ENCODE measurements at regions not wholly inside any gene's neighbourhood (a gene's known extent, or its start where the extent isn't known, plus 50 kb on each side); places are given as distances from the start of the nearest gene placed in this dataset.

- Histone ChIP-seq H3K27ac (ENCODE audit: low read depth in 1 of 2, low read length in 2 of 2) (no peak overlapping the region), H3K4me1 (ENCODE audit: control insufficient read depth in 4 of 4, insufficient read depth in 4 of 4, low read length in 3 of 4) (no peaks in the 10 kb centered on the region), H3K27me3 (ENCODE audit: control insufficient read depth in 4 of 4, insufficient read depth in 4 of 4, low read length in 3 of 4) (no peaks in the 10 kb centered on the region), H3K36me3 (ENCODE audit: control insufficient read depth in 4 of 4, insufficient read depth in 3 of 4, low read depth in 1 of 4, low read length in 3 of 4) (no peaks in the 10 kb centered on the region), H3K9me3 (ENCODE audit: control insufficient read depth in 4 of 4, low read length in 3 of 4) (peaks cover 0 to 3% (median 0%) of the 10 kb centered on the region in 4 donors), H3K9ac (ENCODE audit: low read depth in 1 of 2, low read length in 2 of 2) (no peak overlapping the region), H3K4me3 (ENCODE audit: low read depth in 1 of 3, low read length in 3 of 3) (no peak overlapping the region)
- TF ChIP-seq, protein P1, sequence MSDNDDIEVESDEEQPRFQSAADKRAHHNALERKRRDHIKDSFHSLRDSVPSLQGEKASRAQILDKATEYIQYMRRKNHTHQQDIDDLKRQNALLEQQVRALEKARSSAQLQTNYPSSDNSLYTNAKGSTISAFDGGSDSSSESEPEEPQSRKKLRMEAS (IDR thresholded peaks at IDR 0.05) = no peak
- WGBS = 87% methylated on average over 3 of the region's 3 CpGs
- DNase-seq (ENCODE audit: low spot score) = no peak
Observed at GRCh38 chr4:144442713-144443112, 203.2 kb upstream of the HHIP start.

DNA sequence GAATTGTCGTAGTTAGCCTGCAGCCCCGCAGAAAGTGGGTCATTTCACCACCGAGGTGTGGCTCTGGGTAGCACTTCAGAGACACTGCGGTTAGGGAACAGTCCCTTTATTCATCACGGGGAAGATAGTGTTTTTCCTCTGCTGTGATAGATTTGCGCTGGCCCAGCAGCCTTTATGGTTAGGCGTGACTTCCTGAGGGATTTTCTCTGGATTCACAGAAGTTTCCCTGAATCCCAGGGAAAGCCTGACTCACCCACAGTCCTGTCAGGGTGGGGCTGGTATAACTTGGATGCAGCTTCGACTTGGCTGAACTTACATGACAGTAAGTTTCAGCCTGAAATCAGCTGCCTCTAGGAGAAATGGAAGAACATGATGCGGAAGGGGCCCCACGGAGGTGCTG lies 196.3 kb upstream of the HHIP start:
- Histone ChIP-seq H3K27me3 (ENCODE audit: control insufficient read depth in 4 of 4, insufficient read depth in 4 of 4, low read length in 3 of 4) (no peaks in the 10 kb centered on the region), H3K27ac (ENCODE audit: low read depth in 1 of 2, low read length in 2 of 2) (no peak overlapping the region), H3K4me3 (ENCODE audit: low read depth in 1 of 3, low read length in 3 of 3) (no peak overlapping the region), H3K9me3 (ENCODE audit: control insufficient read depth in 4 of 4, low read length in 3 of 4) (peaks cover 0 to 4% (median 0%) of the 10 kb centered on the region in 4 donors), H3K36me3 (ENCODE audit: control insufficient read depth in 4 of 4, insufficient read depth in 3 of 4, low read depth in 1 of 4, low read length in 3 of 4) (no peaks in the 10 kb centered on the region), H3K4me1 (ENCODE audit: control insufficient read depth in 4 of 4, insufficient read depth in 4 of 4, low read length in 3 of 4) (no peaks in the 10 kb centered on the region), H3K9ac (ENCODE audit: low read depth in 1 of 2, low read length in 2 of 2) (no peak overlapping the region)
- DNase-seq (ENCODE audit: low spot score) = no peak
- TF ChIP-seq TAF1 (conservative IDR thresholded peaks at IDR 0.05) = no peak
- no peak for TF ChIP-seq HNF4A (conservative IDR thresholded peaks at IDR 0.05)
- no peak for TF ChIP-seq YY1 (IDR thresholded peaks at IDR 0.05)
- TF ChIP-seq, protein P1 (IDR thresholded peaks at IDR 0.05) = no peak
- no peak for TF ChIP-seq EGR1 (IDR thresholded peaks at IDR 0.05; ENCODE audit: low read depth in 2 of 2)
- 70% methylated on average over 10 of the region's 10 CpGs for WGBS

- Histone ChIP-seq H3K9me3 (ENCODE audit: control insufficient read depth in 4 of 4, low read length in 3 of 4) (peaks cover 0 to 4% (median 0%) of the 10 kb centered on the region in 4 donors), H3K36me3 (ENCODE audit: control insufficient read depth in 4 of 4, insufficient read depth in 3 of 4, low read depth in 1 of 4, low read length in 3 of 4) (no peaks in the 10 kb centered on the region), H3K4me1 (ENCODE audit: control insufficient read depth in 4 of 4, insufficient read depth in 4 of 4, low read length in 3 of 4) (no peaks in the 10 kb centered on the region), H3K4me3 (ENCODE audit: low read depth in 1 of 3, low read length in 3 of 3) (no peak overlapping the region), H3K27me3 (ENCODE audit: control insufficient read depth in 4 of 4, insufficient read depth in 4 of 4, low read length in 3 of 4) (no peaks in the 10 kb centered on the region), H3K27ac (ENCODE audit: low read depth in 1 of 2, low read length in 2 of 2) (no peak overlapping the region), H3K9ac (ENCODE audit: low read depth in 1 of 2, low read length in 2 of 2) (no peak overlapping the region)
- TF ChIP-seq NR2F2 (IDR thresholded peaks at IDR 0.05) (no peak), JUND (IDR thresholded peaks at IDR 0.05) (no peak), SP1 (IDR thresholded peaks at IDR 0.05) (no peak), RAD21 (IDR thresholded peaks at IDR 0.05) (no peak), ATF3 (IDR thresholded peaks at IDR 0.05) (no peak), FOXA1 (IDR thresholded peaks at IDR 0.05) (no peak), CTCF (IDR thresholded peaks at IDR 0.05; ENCODE audit: low read depth, low read length, missing input control) (no peak), TAF1 (conservative IDR thresholded peaks at IDR 0.05) (no peak), YY1 (IDR thresholded peaks at IDR 0.05) (no peak), EGR1 (IDR thresholded peaks at IDR 0.05; ENCODE audit: low read depth in 2 of 2) (no peak), FOXA2 (IDR thresholded peaks at IDR 0.05) (no peak), ZBTB33 (IDR thresholded peaks at IDR 0.05) (no peak), HNF4G (IDR thresholded peaks at IDR 0.05) (no peak), RXRA (IDR thresholded peaks at IDR 0.05) (no peak)
- TF ChIP-seq, protein P1 (IDR thresholded peaks at IDR 0.05) = no peak
- TF ChIP-seq, protein P2, sequence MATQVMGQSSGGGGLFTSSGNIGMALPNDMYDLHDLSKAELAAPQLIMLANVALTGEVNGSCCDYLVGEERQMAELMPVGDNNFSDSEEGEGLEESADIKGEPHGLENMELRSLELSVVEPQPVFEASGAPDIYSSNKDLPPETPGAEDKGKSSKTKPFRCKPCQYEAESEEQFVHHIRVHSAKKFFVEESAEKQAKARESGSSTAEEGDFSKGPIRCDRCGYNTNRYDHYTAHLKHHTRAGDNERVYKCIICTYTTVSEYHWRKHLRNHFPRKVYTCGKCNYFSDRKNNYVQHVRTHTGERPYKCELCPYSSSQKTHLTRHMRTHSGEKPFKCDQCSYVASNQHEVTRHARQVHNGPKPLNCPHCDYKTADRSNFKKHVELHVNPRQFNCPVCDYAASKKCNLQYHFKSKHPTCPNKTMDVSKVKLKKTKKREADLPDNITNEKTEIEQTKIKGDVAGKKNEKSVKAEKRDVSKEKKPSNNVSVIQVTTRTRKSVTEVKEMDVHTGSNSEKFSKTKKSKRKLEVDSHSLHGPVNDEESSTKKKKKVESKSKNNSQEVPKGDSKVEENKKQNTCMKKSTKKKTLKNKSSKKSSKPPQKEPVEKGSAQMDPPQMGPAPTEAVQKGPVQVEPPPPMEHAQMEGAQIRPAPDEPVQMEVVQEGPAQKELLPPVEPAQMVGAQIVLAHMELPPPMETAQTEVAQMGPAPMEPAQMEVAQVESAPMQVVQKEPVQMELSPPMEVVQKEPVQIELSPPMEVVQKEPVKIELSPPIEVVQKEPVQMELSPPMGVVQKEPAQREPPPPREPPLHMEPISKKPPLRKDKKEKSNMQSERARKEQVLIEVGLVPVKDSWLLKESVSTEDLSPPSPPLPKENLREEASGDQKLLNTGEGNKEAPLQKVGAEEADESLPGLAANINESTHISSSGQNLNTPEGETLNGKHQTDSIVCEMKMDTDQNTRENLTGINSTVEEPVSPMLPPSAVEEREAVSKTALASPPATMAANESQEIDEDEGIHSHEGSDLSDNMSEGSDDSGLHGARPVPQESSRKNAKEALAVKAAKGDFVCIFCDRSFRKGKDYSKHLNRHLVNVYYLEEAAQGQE (IDR thresholded peaks at IDR 0.05) = no peak
- DNase-seq (ENCODE audit: low spot score) = no peak
- 49% methylated on average over 2 of the region's 2 CpGs for WGBS
Observed at GRCh38 chr4:144450526-144450925, 195.4 kb upstream of the HHIP start.

All from liver (tissue), 8 donors.